ENCODE measurements at regions not wholly inside any gene's neighbourhood (a gene's known extent, or its start where the extent isn't known, plus 50 kb on each side); places are given as distances from the start of the nearest gene placed in this dataset.

DNA sequence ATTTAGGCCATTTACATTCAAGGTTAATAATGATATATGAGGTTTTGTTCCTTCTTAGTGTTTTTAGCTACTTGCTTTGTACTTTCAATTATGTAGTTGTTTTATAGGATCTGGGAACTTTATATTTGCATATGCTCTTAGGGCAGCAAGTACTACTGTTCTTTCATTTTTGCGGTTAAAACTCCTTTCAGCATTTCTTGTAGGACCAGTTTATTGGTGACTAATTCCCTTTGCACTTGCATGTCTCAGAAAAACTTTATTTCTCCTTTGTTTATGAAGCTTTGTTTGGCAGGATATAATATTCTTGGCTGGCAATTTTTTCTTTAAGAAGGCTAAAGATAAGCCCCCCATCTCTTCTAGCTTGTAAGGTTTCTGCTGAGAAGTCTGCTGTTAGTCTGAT, 131.3 kb upstream of the CDH8 start:
- Histone ChIP-seq H3K9me2 (replicated peaks; ENCODE audit: insufficient read depth, low read length) (no peaks in the 10 kb centered on the region), H4K20me1 (ENCODE audit: insufficient read depth, low read depth, low read length) (no peaks in the 10 kb centered on the region), H3K27me3 (ENCODE audit: low read length) (no peaks in the 10 kb centered on the region), H3K36me3 (ENCODE audit: insufficient read depth, low read length) (no peaks in the 10 kb centered on the region), H3K27ac (ENCODE audit: low read length) (no peak overlapping the region), H2AFZ (ENCODE audit: low read length) (no peak overlapping the region), H3K4me3 (ENCODE audit: low read length) (no peak overlapping the region), H3K79me2 (ENCODE audit: low read length) (no peaks in the 10 kb centered on the region), H3K4me1 (ENCODE audit: low read length) (no peaks in the 10 kb centered on the region), H3K9ac (ENCODE audit: low read length) (no peak overlapping the region), H3K9me3 (ENCODE audit: low read length) (peaks cover 40% of the 10 kb centered on the region), H3K4me2 (ENCODE audit: low read depth, low read length, poor library complexity, severe bottlenecking) (no peak overlapping the region)
- DNase-seq: no peak

DNA sequence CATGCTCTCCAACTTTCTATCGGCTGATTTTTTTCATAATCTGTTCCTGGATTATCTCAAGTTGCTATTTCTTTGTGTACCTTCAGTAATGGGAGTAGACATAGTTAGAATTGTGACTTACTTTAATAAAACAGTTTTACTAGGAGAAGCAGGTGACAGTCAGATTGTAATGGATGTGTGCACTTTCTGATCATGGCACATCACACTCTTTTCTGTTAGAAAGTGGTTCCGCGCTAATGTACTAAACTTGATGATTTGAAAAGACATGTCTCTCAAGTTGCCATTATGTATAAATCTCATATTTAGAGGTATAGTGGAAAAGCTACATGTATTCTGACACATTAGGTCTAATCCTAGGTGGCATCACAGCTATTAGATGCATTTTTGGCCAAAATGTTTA, 121.3 kb upstream of the CDH8 start:
- Histone ChIP-seq H2AFZ (ENCODE audit: low read length) (no peak overlapping the region), H3K27ac (ENCODE audit: low read length) (no peak overlapping the region), H3K4me2 (ENCODE audit: low read depth, low read length, poor library complexity, severe bottlenecking) (no peak overlapping the region), H3K9me2 (replicated peaks; ENCODE audit: insufficient read depth, low read length) (0 out of 2 replicates have a peak, but pooled peaks cover 2% of the 10 kb centered on the region), H3K9me3 (ENCODE audit: low read length) (peaks cover 10% of the 10 kb centered on the region; the same call in 1 of the 2 replicates), H3K9ac (ENCODE audit: low read length) (no peak overlapping the region), H3K4me1 (ENCODE audit: low read length) (no peaks in the 10 kb centered on the region), H3K79me2 (ENCODE audit: low read length) (no peaks in the 10 kb centered on the region), H4K20me1 (ENCODE audit: insufficient read depth, low read depth, low read length) (no peaks in the 10 kb centered on the region), H3K36me3 (ENCODE audit: insufficient read depth, low read length) (no peaks in the 10 kb centered on the region), H3K27me3 (ENCODE audit: low read length) (no peaks in the 10 kb centered on the region), H3K4me3 (ENCODE audit: low read length) (no peak overlapping the region)
- DNase-seq: no peak

DNA sequence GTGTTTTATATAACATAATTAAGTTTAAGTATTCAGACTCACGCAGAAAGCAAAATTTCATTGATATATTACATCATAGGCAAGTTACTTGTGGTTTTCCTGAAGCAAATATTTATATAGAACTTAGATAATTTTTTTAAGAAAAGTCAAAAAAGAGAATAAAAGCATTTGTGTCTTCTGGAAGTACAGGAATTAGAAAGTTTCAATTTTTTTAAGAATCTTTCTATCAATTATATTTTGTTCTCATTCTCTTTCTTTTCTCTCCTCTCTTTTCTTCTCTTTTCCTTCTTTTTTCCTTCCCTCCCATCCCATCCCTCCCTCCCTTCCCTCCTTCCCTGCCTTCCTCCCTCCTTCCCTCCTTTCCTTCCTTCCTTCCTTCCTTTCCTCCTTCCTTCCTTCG, 120.7 kb upstream of the CDH8 start:
- H3K9ac ChIP-seq (ENCODE audit: low read length): no peak overlapping the region
- H3K27me3 ChIP-seq (ENCODE audit: low read length): no peaks in the 10 kb centered on the region
- no peaks in the 10 kb centered on the region for H4K20me1 ChIP-seq (ENCODE audit: insufficient read depth, low read depth, low read length)
- H3K9me3 ChIP-seq (ENCODE audit: low read length): peaks cover 12% of the 10 kb centered on the region; the same call in 1 of the 2 replicates
- DNase-seq: no peak
- 0 out of 2 replicates have a peak, but pooled peaks cover 3% of the 10 kb centered on the region for H3K9me2 ChIP-seq (replicated peaks; ENCODE audit: insufficient read depth, low read length)
- H3K36me3 ChIP-seq (ENCODE audit: insufficient read depth, low read length): no peaks in the 10 kb centered on the region
- no peak overlapping the region for H3K4me2 ChIP-seq (ENCODE audit: low read depth, low read length, poor library complexity, severe bottlenecking)
- H2AFZ ChIP-seq (ENCODE audit: low read length): no peak overlapping the region
- H3K79me2 ChIP-seq (ENCODE audit: low read length): no peaks in the 10 kb centered on the region
- no peaks in the 10 kb centered on the region for H3K4me1 ChIP-seq (ENCODE audit: low read length)
- H3K4me3 ChIP-seq (ENCODE audit: low read length): no peak overlapping the region
- H3K27ac ChIP-seq (ENCODE audit: low read length): no peak overlapping the region

DNA sequence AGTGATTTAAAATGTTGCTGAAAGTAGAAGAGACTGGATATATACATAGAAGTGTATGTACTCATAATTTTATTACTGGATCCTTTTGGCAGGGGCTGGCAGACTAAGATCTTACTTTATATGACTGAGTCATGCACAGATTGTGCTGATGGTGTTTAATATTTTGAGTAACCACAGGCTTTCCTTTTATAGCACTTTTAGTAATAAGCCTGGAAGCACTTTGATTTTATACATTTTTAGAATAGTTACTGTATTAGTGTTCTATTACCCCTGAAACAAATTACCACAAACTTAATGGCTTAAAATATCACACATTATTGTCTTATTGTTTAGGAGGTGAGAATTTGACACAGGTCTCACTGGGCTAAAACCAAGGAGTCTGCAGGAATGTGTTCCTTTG, 113.4 kb upstream of the CDH8 start:
- Histone ChIP-seq H3K4me2 (ENCODE audit: low read depth, low read length, poor library complexity, severe bottlenecking) (no peak overlapping the region), H3K27me3 (ENCODE audit: low read length) (no peaks in the 10 kb centered on the region), H3K9me2 (replicated peaks; ENCODE audit: insufficient read depth, low read length) (0 out of 2 replicates have a peak, but pooled peaks cover 3% of the 10 kb centered on the region), H3K4me1 (ENCODE audit: low read length) (no peaks in the 10 kb centered on the region), H4K20me1 (ENCODE audit: insufficient read depth, low read depth, low read length) (no peaks in the 10 kb centered on the region), H3K79me2 (ENCODE audit: low read length) (no peaks in the 10 kb centered on the region), H2AFZ (ENCODE audit: low read length) (no peak overlapping the region), H3K27ac (ENCODE audit: low read length) (no peak overlapping the region), H3K4me3 (ENCODE audit: low read length) (no peak overlapping the region), H3K9me3 (ENCODE audit: low read length) (peaks cover 11% of the 10 kb centered on the region; the same call in 1 of the 2 replicates), H3K36me3 (ENCODE audit: insufficient read depth, low read length) (no peaks in the 10 kb centered on the region), H3K9ac (ENCODE audit: low read length) (no peak overlapping the region)
- no peak for DNase-seq

DNA sequence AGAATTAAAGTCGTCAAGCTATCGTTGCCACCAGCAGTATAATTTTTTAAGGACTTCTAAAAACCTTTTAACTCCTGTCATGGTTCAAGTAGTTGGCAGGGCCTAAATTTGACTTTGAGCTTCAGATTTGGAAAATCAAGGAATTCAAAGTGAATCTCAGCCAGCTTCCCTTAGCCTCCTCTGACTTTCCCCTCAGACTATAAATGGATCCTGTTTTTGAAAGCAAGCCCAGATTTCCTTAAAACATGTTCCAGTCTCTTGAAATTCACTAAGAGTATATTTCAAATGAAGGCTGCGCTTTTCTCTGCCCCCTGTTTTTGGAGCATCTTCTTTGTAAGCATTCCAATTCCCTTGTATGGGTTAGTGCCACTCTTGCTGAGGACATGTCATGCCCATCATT, 101.8 kb upstream of the CDH8 start:
- no peak overlapping the region for H3K9ac ChIP-seq (ENCODE audit: low read length)
- H3K79me2 ChIP-seq (ENCODE audit: low read length): no peaks in the 10 kb centered on the region
- H3K4me1 ChIP-seq (ENCODE audit: low read length): no peaks in the 10 kb centered on the region
- H3K36me3 ChIP-seq (ENCODE audit: insufficient read depth, low read length): no peaks in the 10 kb centered on the region
- H3K4me3 ChIP-seq (ENCODE audit: low read length): no peak overlapping the region
- H3K27me3 ChIP-seq (ENCODE audit: low read length): no peaks in the 10 kb centered on the region
- H3K9me2 ChIP-seq (replicated peaks; ENCODE audit: insufficient read depth, low read length): no peaks in the 10 kb centered on the region; the same call in 1 of the 2 replicates
- H3K27ac ChIP-seq (ENCODE audit: low read length): no peak overlapping the region
- H3K9me3 ChIP-seq (ENCODE audit: low read length): peaks cover 7% of the 10 kb centered on the region
- no peak overlapping the region for H2AFZ ChIP-seq (ENCODE audit: low read length)
- H3K4me2 ChIP-seq (ENCODE audit: low read depth, low read length, poor library complexity, severe bottlenecking): no peak overlapping the region
- H4K20me1 ChIP-seq (ENCODE audit: insufficient read depth, low read depth, low read length): no peaks in the 10 kb centered on the region
- no peak for DNase-seq

DNA sequence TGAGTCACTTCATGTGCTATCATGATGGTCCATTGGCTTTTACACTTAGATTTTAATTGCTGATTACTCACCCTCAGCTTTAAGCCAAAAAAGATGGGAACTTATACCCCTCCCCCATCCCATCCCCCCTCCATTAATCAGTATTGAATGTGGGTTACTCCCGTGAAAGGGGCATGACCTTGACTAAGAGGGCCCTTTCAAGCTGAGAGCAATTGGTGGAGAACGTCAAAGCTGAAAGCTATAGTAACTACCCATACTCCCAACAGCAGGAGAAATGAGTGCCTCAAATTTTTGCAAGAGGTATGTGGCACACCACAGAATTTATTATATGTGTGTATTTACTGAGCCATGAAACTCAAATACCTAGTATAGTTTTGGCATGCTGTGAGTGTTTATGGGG, 99.7 kb upstream of the CDH8 start:
- DNase-seq: no peak
- no peak overlapping the region for H3K4me2 ChIP-seq (ENCODE audit: low read depth, low read length, poor library complexity, severe bottlenecking)
- H3K9me3 ChIP-seq (ENCODE audit: low read length): peaks cover 15% of the 10 kb centered on the region
- no peaks in the 10 kb centered on the region for H3K27me3 ChIP-seq (ENCODE audit: low read length)
- H3K9ac ChIP-seq (ENCODE audit: low read length): no peak overlapping the region
- H3K27ac ChIP-seq (ENCODE audit: low read length): no peak overlapping the region
- H2AFZ ChIP-seq (ENCODE audit: low read length): no peak overlapping the region
- H3K79me2 ChIP-seq (ENCODE audit: low read length): no peaks in the 10 kb centered on the region
- no peaks in the 10 kb centered on the region for H3K36me3 ChIP-seq (ENCODE audit: insufficient read depth, low read length)
- no peaks in the 10 kb centered on the region for H4K20me1 ChIP-seq (ENCODE audit: insufficient read depth, low read depth, low read length)
- no peaks in the 10 kb centered on the region; the same call in 1 of the 2 replicates for H3K9me2 ChIP-seq (replicated peaks; ENCODE audit: insufficient read depth, low read length)
- no peak overlapping the region for H3K4me3 ChIP-seq (ENCODE audit: low read length)
- no peaks in the 10 kb centered on the region for H3K4me1 ChIP-seq (ENCODE audit: low read length)

DNA sequence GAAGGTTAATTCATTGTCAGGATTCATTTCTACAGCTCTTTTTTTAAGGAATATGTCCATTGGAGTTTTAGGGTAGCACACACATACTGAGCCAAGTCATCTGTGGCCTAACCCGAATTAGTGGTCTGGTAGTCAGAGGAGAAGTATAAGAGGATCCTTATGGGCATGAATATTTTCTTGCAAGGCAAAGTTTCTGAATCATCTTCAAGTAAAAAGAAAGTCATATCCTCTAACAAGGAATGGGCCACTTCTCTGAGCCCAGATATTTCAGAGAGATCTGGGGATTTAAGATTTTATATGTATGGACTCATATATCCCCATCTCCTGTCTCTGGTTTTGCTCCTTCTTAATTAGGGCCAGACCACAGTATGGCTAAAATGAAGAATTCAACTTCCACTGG, 99.2 kb upstream of the CDH8 start:
- H3K36me3 ChIP-seq (ENCODE audit: insufficient read depth, low read length): no peaks in the 10 kb centered on the region
- no peak overlapping the region for H3K9ac ChIP-seq (ENCODE audit: low read length)
- H3K9me2 ChIP-seq (replicated peaks; ENCODE audit: insufficient read depth, low read length): no peaks in the 10 kb centered on the region; the same call in 1 of the 2 replicates
- H4K20me1 ChIP-seq (ENCODE audit: insufficient read depth, low read depth, low read length): no peaks in the 10 kb centered on the region
- H3K4me3 ChIP-seq (ENCODE audit: low read length): no peak overlapping the region
- H3K4me2 ChIP-seq (ENCODE audit: low read depth, low read length, poor library complexity, severe bottlenecking): no peak overlapping the region
- no peaks in the 10 kb centered on the region for H3K27me3 ChIP-seq (ENCODE audit: low read length)
- no peak for DNase-seq
- H2AFZ ChIP-seq (ENCODE audit: low read length): no peak overlapping the region
- no peak overlapping the region for H3K27ac ChIP-seq (ENCODE audit: low read length)
- H3K9me3 ChIP-seq (ENCODE audit: low read length): peaks cover 14% of the 10 kb centered on the region
- no peaks in the 10 kb centered on the region for H3K4me1 ChIP-seq (ENCODE audit: low read length)
- no peaks in the 10 kb centered on the region for H3K79me2 ChIP-seq (ENCODE audit: low read length)

DNA sequence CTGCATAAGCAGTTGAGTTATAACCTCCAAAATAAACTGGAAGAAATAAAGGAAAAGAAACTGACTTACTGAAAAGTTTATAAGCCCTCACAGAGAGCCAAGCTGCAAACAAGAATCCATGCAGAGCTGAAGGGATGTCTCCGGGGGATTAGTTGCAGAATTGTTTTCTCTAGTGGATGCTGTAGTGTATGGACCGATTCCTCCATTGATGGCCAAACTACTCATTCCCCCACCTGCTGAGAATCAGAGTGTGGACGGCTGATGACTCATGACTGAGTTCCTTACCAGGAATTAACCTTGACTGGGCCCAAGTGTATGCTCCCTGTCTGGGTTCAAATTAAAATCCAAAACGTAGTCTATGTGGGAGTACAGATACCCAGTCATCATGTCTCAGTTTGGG, 93.9 kb upstream of the CDH8 start:
- Histone ChIP-seq H3K4me3 (ENCODE audit: low read length) (no peak overlapping the region), H3K4me1 (ENCODE audit: low read length) (no peaks in the 10 kb centered on the region), H3K27me3 (ENCODE audit: low read length) (no peaks in the 10 kb centered on the region), H3K9me2 (replicated peaks; ENCODE audit: insufficient read depth, low read length) (no peaks in the 10 kb centered on the region), H3K79me2 (ENCODE audit: low read length) (no peaks in the 10 kb centered on the region), H3K9ac (ENCODE audit: low read length) (no peak overlapping the region), H3K27ac (ENCODE audit: low read length) (no peak overlapping the region), H3K36me3 (ENCODE audit: insufficient read depth, low read length) (no peaks in the 10 kb centered on the region), H2AFZ (ENCODE audit: low read length) (no peak overlapping the region), H4K20me1 (ENCODE audit: insufficient read depth, low read depth, low read length) (no peaks in the 10 kb centered on the region), H3K4me2 (ENCODE audit: low read depth, low read length, poor library complexity, severe bottlenecking) (no peak overlapping the region), H3K9me3 (ENCODE audit: low read length) (peaks cover 8% of the 10 kb centered on the region; the same call in 1 of the 2 replicates)
- no peak for DNase-seq

DNA sequence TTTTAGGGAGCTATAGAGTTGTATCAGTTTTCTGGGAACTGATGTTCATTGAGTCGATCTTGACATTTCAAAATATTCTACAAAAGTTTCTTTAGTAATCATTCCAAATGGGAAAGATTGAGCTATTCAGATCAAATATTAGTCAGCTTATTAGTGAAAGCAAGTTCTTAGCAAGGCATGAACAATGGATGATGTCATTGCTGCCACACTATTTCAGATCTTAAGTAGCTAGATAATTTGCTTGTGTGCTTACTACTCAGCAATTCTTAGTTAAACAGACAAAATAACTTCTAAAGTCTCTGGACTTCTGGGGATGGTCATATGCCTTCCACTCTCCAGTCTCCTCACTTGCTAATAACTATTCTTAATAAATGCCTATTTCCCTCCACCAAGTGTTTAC, 69.0 kb upstream of the CDH8 start:
- no peak overlapping the region for H3K9ac ChIP-seq (ENCODE audit: low read length)
- no peaks in the 10 kb centered on the region for H3K79me2 ChIP-seq (ENCODE audit: low read length)
- H3K9me2 ChIP-seq (replicated peaks; ENCODE audit: insufficient read depth, low read length): no peaks in the 10 kb centered on the region
- no peaks in the 10 kb centered on the region for H3K36me3 ChIP-seq (ENCODE audit: insufficient read depth, low read length)
- DNase-seq: no peak
- no peaks in the 10 kb centered on the region for H4K20me1 ChIP-seq (ENCODE audit: insufficient read depth, low read depth, low read length)
- H3K4me1 ChIP-seq (ENCODE audit: low read length): no peaks in the 10 kb centered on the region
- H3K9me3 ChIP-seq (ENCODE audit: low read length): peaks cover under 1% of the 10 kb centered on the region; the same call in 1 of the 2 replicates
- no peaks in the 10 kb centered on the region for H3K27me3 ChIP-seq (ENCODE audit: low read length)
- no peak overlapping the region for H3K4me2 ChIP-seq (ENCODE audit: low read depth, low read length, poor library complexity, severe bottlenecking)
- H3K4me3 ChIP-seq (ENCODE audit: low read length): no peak overlapping the region
- H2AFZ ChIP-seq (ENCODE audit: low read length): no peak overlapping the region
- no peak overlapping the region for H3K27ac ChIP-seq (ENCODE audit: low read length)

Measured in Karpas-422 (cell line).